H1 (cell line): ENCODE measurements at regions not wholly inside any gene's neighbourhood (a gene's known extent, or its start where the extent isn't known, plus 50 kb on each side); places are given as distances from the start of the nearest gene placed in this dataset.

Experiments
- CTCF ChIA-PET: fragments of 300-600 bp; sonication (Branson Sonifier 250); formaldehyde crosslinking; loops from one replicate; lab custom pipeline; 2021; ENCODE audit not compliant: partially characterized antibody; lab: Charles Lee
- POLR2A ChIA-PET: fragments of 300-600 bp; sonication (Branson Sonifier 250); formaldehyde crosslinking; loops from one replicate; lab custom pipeline; 2021; ENCODE audit warnings: inconsistent platforms; ENCODE audit not compliant: partially characterized antibody; lab: Charles Lee
- DNase-seq, 2 experiments: peaks; one replicate each; pipeline versions ENCODE4 v3.0.0 to v3.0.0-alpha.2; 2010 to 2022; ENCODE audit warnings: low spot score in 2 of 2, low read depth in 1 of 2, mixed read lengths in 1 of 2
- FAIRE-seq: peaks from 2 replicates; lab custom pipeline; 2011; peaks lifted over from hg19 to GRCh38; lab: Jason Lieb, UNC
- H2AFZ ChIP-seq: 2 replicates; pipeline ENCODE4 v1.8.1; 2012; ENCODE audit warnings: low read length, inconsistent platforms
- H2AK5ac ChIP-seq: 2 replicates; pipeline ENCODE4 v1.6.1; 2013; ENCODE audit warnings: low read depth, low read length
- H2BK120ac ChIP-seq: replicated peaks from 2 replicates; pipeline ENCODE3; 2013; ENCODE audit warnings: low read depth, low read length, inconsistent platforms
- H2BK12ac ChIP-seq: 2 replicates; pipeline ENCODE4 v1.6.1; 2013; ENCODE audit warnings: low read depth, low read length
- H2BK15ac ChIP-seq: 2 replicates; pipeline ENCODE4 v1.6.1; 2013; ENCODE audit warnings: low read length
- H2BK20ac ChIP-seq: 2 replicates; pipeline ENCODE4 v1.6.1; 2013; ENCODE audit warnings: low read length
- H2BK5ac ChIP-seq: 2 replicates; pipeline ENCODE4 v1.6.1; 2013; ENCODE audit warnings: low read depth, low read length
- H3K14ac ChIP-seq: 2 replicates; pipeline ENCODE4 v1.6.1; 2013; ENCODE audit warnings: inconsistent platforms; ENCODE audit not compliant: insufficient read length
- H3K18ac ChIP-seq: 2 replicates; pipeline ENCODE4 v1.6.1; 2013; ENCODE audit warnings: low read length; ENCODE audit errors: extremely low read depth
- H3K23ac ChIP-seq: 2 replicates; pipeline ENCODE4 v1.6.1; 2013; ENCODE audit warnings: inconsistent platforms; ENCODE audit not compliant: insufficient read length
- H3K23me2 ChIP-seq: 2 replicates; pipeline ENCODE4 v1.6.1; 2013; ENCODE audit warnings: low read depth, low read length
- H3K27ac ChIP-seq: 2 replicates; pipeline ENCODE4 v1.6.1; 2011; ENCODE audit warnings: low read depth, low read length, inconsistent platforms
- H3K27me3 ChIP-seq, 4 experiments: replicated peaks in 1 of 4; 1 replicate in 1 of 4; 2 replicates in 3 of 4; pipeline versions ENCODE4 v1.6.1 to v1.8.1; 2011 to 2013; ENCODE audit warnings: low read length in 3 of 4, mild to moderate bottlenecking in 3 of 4, inconsistent platforms in 2 of 4, mixed read lengths in 2 of 4, moderate library complexity in 1 of 4; ENCODE audit not compliant: control insufficient read depth in 3 of 4, insufficient read depth in 3 of 4; ENCODE audit errors: extremely low read depth in 1 of 4
- H3K36me3 ChIP-seq, 4 experiments: 2 replicates each; pipeline versions ENCODE4 v1.6.1 to v1.8.1; 2011 to 2013; ENCODE audit warnings: mild to moderate bottlenecking in 4 of 4, low read length in 3 of 4, moderate library complexity in 2 of 4, control low read depth in 1 of 4, inconsistent platforms in 1 of 4; ENCODE audit not compliant: insufficient read depth in 4 of 4, control insufficient read depth in 2 of 4
- H3K4ac ChIP-seq: replicated peaks from 2 replicates; pipeline ENCODE3; 2013; ENCODE audit warnings: low read length, low read depth, mixed read lengths, inconsistent platforms; ENCODE audit not compliant: insufficient read length
- H3K4me1 ChIP-seq, 4 experiments: replicated peaks in 1 of 4; 1 replicate in 1 of 4; 2 replicates in 3 of 4; pipeline versions ENCODE4 v1.6.1 to v1.8.1; 2011 to 2013; ENCODE audit warnings: low read length in 3 of 4, inconsistent platforms in 2 of 4, mixed read lengths in 1 of 4; ENCODE audit not compliant: insufficient read depth in 4 of 4, control insufficient read depth in 3 of 4
- H3K4me2 ChIP-seq, 2 experiments: 2 replicates each; pipeline versions ENCODE4 v1.6.1 to v1.8.1; 2011 to 2013; ENCODE audit warnings: low read depth in 2 of 2, low read length in 2 of 2, control low read depth in 1 of 2, inconsistent platforms in 1 of 2, mild to moderate bottlenecking in 1 of 2; ENCODE audit not compliant: insufficient read depth in 1 of 2
- H3K4me3 ChIP-seq, 4 experiments: fragments of 200-600, 300-600 bp in 1 of 4; sonication (generic), shearing (Covaris generic), sonication (Bioruptor Twin) in 1 of 4; 2 replicates each; pipeline versions ENCODE4 v1.5.1 to v1.8.1; 2011 to 2016; ENCODE audit warnings: low read length in 4 of 4, low read depth in 3 of 4, control low read depth in 2 of 4, inconsistent platforms in 2 of 4, mild to moderate bottlenecking in 2 of 4, mixed read lengths in 1 of 4, moderate library complexity in 1 of 4; ENCODE audit not compliant: insufficient read depth in 2 of 4; ENCODE audit errors: extremely low read depth in 1 of 4
- H3K56ac ChIP-seq: replicated peaks from 2 replicates; pipeline ENCODE3; 2013; ENCODE audit warnings: low read depth, mild to moderate bottlenecking, mixed read lengths, low read length, inconsistent platforms; ENCODE audit not compliant: insufficient read length
- H3K79me1 ChIP-seq: 2 replicates; pipeline ENCODE4 v1.6.1; 2013; ENCODE audit warnings: low read depth, low read length, control low read depth
- H3K79me2 ChIP-seq, 2 experiments: 2 replicates each; pipeline versions ENCODE4 v1.6.1 to v1.8.1; 2012 to 2013; ENCODE audit warnings: low read length in 2 of 2, mild to moderate bottlenecking in 2 of 2, inconsistent platforms in 1 of 2; ENCODE audit not compliant: insufficient read depth in 2 of 2, control insufficient read depth in 1 of 2
- H3K9ac ChIP-seq, 4 experiments: replicated peaks in 1 of 4; 1 replicate in 1 of 4; 2 replicates in 3 of 4; pipeline versions ENCODE4 v1.6.1 to v1.8.1; 2011 to 2013; ENCODE audit warnings: low read depth in 3 of 4, low read length in 3 of 4, control low read depth in 2 of 4, mild to moderate bottlenecking in 2 of 4, moderate library complexity in 2 of 4, inconsistent platforms in 1 of 4; ENCODE audit errors: extremely low read depth in 1 of 4
- H3K9me3 ChIP-seq, 2 experiments: 2 replicates each; pipeline versions ENCODE4 v1.6.1 to v1.8.1; 2012 to 2013; ENCODE audit warnings: mild to moderate bottlenecking in 2 of 2, moderate library complexity in 2 of 2, control low read depth in 1 of 2, inconsistent platforms in 1 of 2, low read depth in 1 of 2, low read length in 1 of 2, mixed read lengths in 1 of 2; ENCODE audit not compliant: insufficient read depth in 2 of 2
- H4K20me1 ChIP-seq, 2 experiments: replicated peaks in 1 of 2; 2 replicates each; pipeline versions ENCODE3 to v1.8.1; 2011 to 2013; ENCODE audit warnings: inconsistent platforms in 2 of 2, low read length in 2 of 2, mild to moderate bottlenecking in 1 of 2; ENCODE audit not compliant: insufficient read depth in 2 of 2, control insufficient read depth in 1 of 2
- H4K5ac ChIP-seq: 2 replicates; pipeline ENCODE4 v1.6.1; 2013; ENCODE audit warnings: low read length, low read depth, mixed read lengths, inconsistent platforms; ENCODE audit not compliant: insufficient read length
- H4K8ac ChIP-seq: 2 replicates; pipeline ENCODE4 v1.8.0; 2013; ENCODE audit warnings: mild to moderate bottlenecking, moderate library complexity, low read length, inconsistent platforms; ENCODE audit not compliant: insufficient read depth; ENCODE audit errors: extremely low read depth
- H4K91ac ChIP-seq: replicated peaks from 2 replicates; pipeline ENCODE3; 2013; ENCODE audit warnings: low read length, mixed read lengths, inconsistent platforms; ENCODE audit not compliant: insufficient read length
- FOSL1 ChIP-seq: IDR thresholded peaks from 2 replicates; pipeline ENCODE4 v1.6.1; 2011; ENCODE audit warnings: mild to moderate bottlenecking, low read depth, low read length, moderate library complexity; ENCODE audit not compliant: insufficient read depth
- SP4 ChIP-seq: IDR thresholded peaks from 2 replicates; pipeline ENCODE4 v1.6.1; 2012; ENCODE audit warnings: low read length, inconsistent platforms
- WGBS, 2 experiments: shearing (Covaris generic) in 1 of 2; methylation state at CpG; one replicate each; pipeline versions ENCODE4 v1.1.6 to v1.1.7; 2013 to 2015; ENCODE audit warnings: low lambda C conversion rate in 2 of 2, mixed read lengths in 2 of 2, inconsistent platforms in 1 of 2, low coverage in 1 of 2, missing lambda C conversion rate in 1 of 2; ENCODE audit not compliant: insufficient replicate concordance in 2 of 2, insufficient coverage in 1 of 2, insufficient read length in 1 of 2; ENCODE audit errors: extremely low coverage in 1 of 2, missing lambda C conversion rate in 1 of 2; 5-methylcytosine and 5-hydroxymethylcytosine counted together

DNA sequence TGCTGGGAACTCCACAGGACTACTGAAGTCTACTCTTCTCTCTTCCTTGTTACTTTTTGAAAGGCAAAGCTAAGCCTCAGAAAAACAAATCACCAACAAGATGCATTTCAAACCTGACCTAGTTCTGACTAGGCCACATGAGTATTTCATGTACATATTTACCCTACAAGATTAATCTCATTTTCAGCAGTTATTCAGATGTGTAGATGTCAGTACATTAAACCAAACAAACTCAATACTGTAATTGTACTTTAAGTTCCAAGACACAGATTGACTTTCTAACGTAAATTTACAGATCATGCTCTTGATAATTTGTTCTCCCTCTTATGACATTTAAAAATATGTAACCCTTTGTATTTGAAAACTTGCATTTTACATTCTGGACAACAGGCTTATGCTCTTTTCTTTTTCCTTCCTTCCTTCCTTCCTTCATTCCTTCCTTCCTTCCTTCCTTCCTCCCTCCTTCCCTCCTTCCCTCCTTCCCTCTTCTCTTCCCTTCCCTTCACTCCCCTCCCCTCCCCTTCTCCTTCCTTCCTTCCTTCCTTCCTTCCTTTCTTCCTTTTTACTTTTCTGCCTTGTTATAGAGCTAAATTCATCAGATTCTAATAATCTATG, 1653.4 kb downstream of the EFNA5 start:
- H3K4me1 ChIP-seq: peaks cover 0 to 2% (median 0%) of the 10 kb centered on the region in 4 experiments; a peak in 1 of 7 replicates
- no peak overlapping the region for H2AK5ac ChIP-seq
- no peak overlapping the region for H4K5ac ChIP-seq
- H3K9me3 ChIP-seq: no peaks in the 10 kb centered on the region
- H3K4me3 ChIP-seq: no peak overlapping the region
- no peaks in the 10 kb centered on the region for H3K79me2 ChIP-seq
- no peak overlapping the region for H3K23ac ChIP-seq
- no peak overlapping the region for H3K9ac ChIP-seq
- no peak overlapping the region for H3K4ac ChIP-seq
- no peak overlapping the region for H4K8ac ChIP-seq
- H3K56ac ChIP-seq: no peak overlapping the region
- no peak overlapping the region for H2BK20ac ChIP-seq
- H4K20me1 ChIP-seq: no peaks in the 10 kb centered on the region
- no peaks in the 10 kb centered on the region for H3K23me2 ChIP-seq
- H3K18ac ChIP-seq: no peak overlapping the region
- H3K14ac ChIP-seq: no peak overlapping the region
- no peak overlapping the region for H2AFZ ChIP-seq
- FAIRE-seq (no peak), DNase-seq (no peak)
- no peak overlapping the region for H2BK5ac ChIP-seq
- H3K27me3 ChIP-seq: no peaks in the 10 kb centered on the region
- no peak overlapping the region for H4K91ac ChIP-seq
- H3K4me2 ChIP-seq: no peak overlapping the region
- H3K36me3 ChIP-seq: no peaks in the 10 kb centered on the region
- H3K27ac ChIP-seq: no peak overlapping the region
- CTCF ChIA-PET: no interaction called here
- POLR2A ChIA-PET: no interaction called here
- WGBS, 2 experiments: 53% methylated on average over 1 of the region's 1 CpG; no CpG with 5 or more reads in 1 of the 2 experiments
- H2BK15ac ChIP-seq: no peak overlapping the region
- no peak overlapping the region for H2BK120ac ChIP-seq
- H2BK12ac ChIP-seq: no peak overlapping the region
- H3K79me1 ChIP-seq: no peaks in the 10 kb centered on the region
- TF ChIP-seq FOSL1: no peak
- TF ChIP-seq SP4: no peak
